HCT116 (cell line): ENCODE measurements at regions not wholly inside any gene's neighbourhood (a gene's known extent, or its start where the extent isn't known, plus 50 kb on each side); places are given as distances from the start of the nearest gene placed in this dataset.

Experiments
- ATAC-seq: fragments of 200-7000 bp; cut with Tn5 transposase; 2 replicates; pipeline ENCODE4 v1.9.1; 2020; ENCODE audit warnings: mild to moderate bottlenecking, moderate library complexity
- BruUV-seq: library from RNA; stranded (reverse); fragments of 400-500 nt; replicated peaks from 2 replicates; lab custom pipeline; 2021; lab: Mats Ljungman, UMichigan
- CTCF ChIA-PET: fragments of 300-600 bp; sonication (Branson Sonifier 250); formaldehyde crosslinking; loops from one replicate; lab custom pipeline; 2021; ENCODE audit warnings: antibody characterized with exemption; lab: Charles Lee
- POLR2A ChIA-PET: fragments of 300-600, 350-600 bp; sonication (Branson Sonifier 250); formaldehyde crosslinking; loops from one replicate; lab custom pipeline; 2021; ENCODE audit warnings: antibody characterized with exemption; lab: Charles Lee
- RAD21 ChIA-PET, 2 experiments: fragments of 300-600 bp; sonication (Branson Sonifier 250); formaldehyde crosslinking; loops; one replicate each; lab custom pipeline; 2023; ENCODE audit warnings: low total read pairs in 2 of 2; ENCODE audit not compliant: uncharacterized antibody in 2 of 2, unreplicated experiment in 2 of 2, low non-redundant PET in 1 of 2; lab: Charles Lee
- DNase-seq: peaks from one replicate; pipeline ENCODE4 v3.0.0-alpha.2; 2010; ENCODE audit warnings: low read depth, low spot score
- H2AFZ ChIP-seq: fragments of 200-600 bp; shearing (Covaris generic), sonication (generic); 2 replicates; pipeline ENCODE4 v1.6.1; 2017; ENCODE audit warnings: low read depth, mixed run types, mixed read lengths, antibody characterized with exemption, low read length; ENCODE audit not compliant: poor library complexity, severe bottlenecking
- H3K27ac ChIP-seq: 2 replicates; pipeline ENCODE4 v1.5.1; 2012; ENCODE audit warnings: low read depth, low read length
- H3K27me3 ChIP-seq: fragments of 200-600 bp; sonication (generic); 2 replicates; pipeline ENCODE4 v1.6.1; 2016; ENCODE audit warnings: mixed run types, low read length, mixed read lengths; ENCODE audit not compliant: insufficient read depth
- H3K36me3 ChIP-seq, 2 experiments: fragments of 200-500 bp in 1 of 2; fragments of 200-600 bp in 1 of 2; sonication (Bioruptor generic) in 1 of 2; sonication (generic) in 1 of 2; 2 replicates each; pipeline versions ENCODE4 v1.5.1 to v1.6.1; 2014 to 2016; ENCODE audit warnings: low read length in 2 of 2, inconsistent platforms in 1 of 2, mixed read lengths in 1 of 2, mixed run types in 1 of 2; ENCODE audit not compliant: insufficient read depth in 2 of 2, control insufficient read depth in 1 of 2
- H3K4me1 ChIP-seq, 2 experiments: fragments of 200-600 bp in 1 of 2; sonication (generic) in 1 of 2; 2 replicates each; pipeline versions ENCODE4 v1.5.1 to v1.6.1; 2012 to 2017; ENCODE audit warnings: low read length in 2 of 2, inconsistent platforms in 1 of 2, mild to moderate bottlenecking in 1 of 2, mixed read lengths in 1 of 2, mixed run types in 1 of 2, moderate library complexity in 1 of 2; ENCODE audit not compliant: insufficient read depth in 2 of 2, control insufficient read depth in 1 of 2
- H3K4me2 ChIP-seq: fragments of 200-600 bp; sonication (generic); 2 replicates; pipeline ENCODE4 v1.6.1; 2017; ENCODE audit warnings: mixed run types, low read length, mixed read lengths
- H3K4me3 ChIP-seq, 2 experiments: fragments of 200-600 bp in 1 of 2; sonication (generic) in 1 of 2; replicated peaks in 1 of 2; 2 replicates each; pipeline ENCODE4 v1.5.1; 2011 to 2016; ENCODE audit warnings: low read length in 2 of 2, control low read depth in 1 of 2, low read depth in 1 of 2, mild to moderate bottlenecking in 1 of 2, mixed read lengths in 1 of 2, mixed run types in 1 of 2
- H3K79me2 ChIP-seq: fragments of 200-600 bp; sonication (generic); 2 replicates; pipeline ENCODE4 v1.6.1; 2017; ENCODE audit warnings: mild to moderate bottlenecking, mixed run types, low read length, moderate library complexity, mixed read lengths; ENCODE audit not compliant: insufficient read depth
- H3K9ac ChIP-seq: fragments of 200-600 bp; sonication (generic); 2 replicates; pipeline ENCODE4 v1.6.1; 2016; ENCODE audit warnings: low read length, mixed read lengths
- H3K9me2 ChIP-seq: fragments of 200-600 bp; sonication (generic), shearing (Covaris generic); 2 replicates; pipeline ENCODE4 v1.6.1; 2017; ENCODE audit warnings: mixed run types, mild to moderate bottlenecking, moderate library complexity; ENCODE audit not compliant: insufficient read depth
- H3K9me3 ChIP-seq, 2 experiments: fragments of 200-500 bp in 1 of 2; fragments of 200-600 bp in 1 of 2; sonication (Bioruptor generic) in 1 of 2; sonication (generic) in 1 of 2; 2 replicates each; pipeline ENCODE4 v1.6.1; 2014 to 2017; ENCODE audit warnings: low read length in 2 of 2, mixed read lengths in 2 of 2, inconsistent platforms in 1 of 2, low read depth in 1 of 2, mild to moderate bottlenecking in 1 of 2, mixed run types in 1 of 2, moderate library complexity in 1 of 2; ENCODE audit not compliant: control insufficient read depth in 1 of 2, insufficient read depth in 1 of 2
- H4K20me1 ChIP-seq: fragments of 200-600 bp; sonication (generic), shearing (Covaris generic); 2 replicates; pipeline ENCODE4 v1.6.1; 2017; ENCODE audit warnings: mixed run types, mild to moderate bottlenecking, moderate library complexity; ENCODE audit not compliant: insufficient read depth
- CBX3 ChIP-seq: IDR thresholded peaks from 2 replicates; pipeline ENCODE4 v1.6.1; 2012; ENCODE audit warnings: low read depth
- CEBPB ChIP-seq: IDR thresholded peaks from 2 replicates; pipeline ENCODE4 v1.6.1; 2012; ENCODE audit warnings: low read depth
- CTCF ChIP-seq, 3 experiments: fragments of 200-600 bp in 1 of 3; sonication (generic) in 1 of 3; IDR thresholded peaks in 2 of 3; conservative IDR thresholded peaks in 1 of 3; 2 replicates each; pipeline ENCODE4 v1.5.1; 2012 to 2017; ENCODE audit warnings: low read depth in 2 of 3, low read length in 2 of 3, antibody characterized with exemption in 1 of 3, borderline replicate concordance in 1 of 3, control low read depth in 1 of 3, mild to moderate bottlenecking in 1 of 3, mixed read lengths in 1 of 3, mixed run types in 1 of 3, moderate library complexity in 1 of 3; ENCODE audit not compliant: insufficient read depth in 1 of 3
- EGR1 ChIP-seq: IDR thresholded peaks from 2 replicates; pipeline ENCODE4 v1.6.1; 2012; ENCODE audit warnings: low read depth
- RAD21 ChIP-seq: IDR thresholded peaks from 2 replicates; pipeline ENCODE4 v1.6.1; 2012; ENCODE audit warnings: low read depth, mild to moderate bottlenecking
- SRF ChIP-seq: IDR thresholded peaks from 2 replicates; pipeline ENCODE4 v1.6.1; 2012; ENCODE audit warnings: low read depth
- YY1 ChIP-seq: IDR thresholded peaks from 2 replicates; pipeline ENCODE4 v1.6.1; 2011; ENCODE audit warnings: low read length, low read depth, moderate library complexity, mild to moderate bottlenecking; ENCODE audit not compliant: insufficient replicate concordance; ENCODE audit errors: extremely low read depth
- ZBTB33 ChIP-seq: IDR thresholded peaks from 2 replicates; pipeline ENCODE4 v1.6.1; 2011; ENCODE audit warnings: mild to moderate bottlenecking, low read length, moderate library complexity; ENCODE audit not compliant: insufficient replicate concordance; ENCODE audit errors: extremely low read depth
- intact Hi-C: fragments of 100-400 bp; cut with micrococcal nuclease; formaldehyde crosslinking; loops from 2 replicates; pipeline ENCODE4 v1.10.0; 2022
- TF ChIP-seq, protein P1 (sequence below): IDR thresholded peaks from 2 replicates; pipeline ENCODE4 v1.6.1; 2012

DNA sequence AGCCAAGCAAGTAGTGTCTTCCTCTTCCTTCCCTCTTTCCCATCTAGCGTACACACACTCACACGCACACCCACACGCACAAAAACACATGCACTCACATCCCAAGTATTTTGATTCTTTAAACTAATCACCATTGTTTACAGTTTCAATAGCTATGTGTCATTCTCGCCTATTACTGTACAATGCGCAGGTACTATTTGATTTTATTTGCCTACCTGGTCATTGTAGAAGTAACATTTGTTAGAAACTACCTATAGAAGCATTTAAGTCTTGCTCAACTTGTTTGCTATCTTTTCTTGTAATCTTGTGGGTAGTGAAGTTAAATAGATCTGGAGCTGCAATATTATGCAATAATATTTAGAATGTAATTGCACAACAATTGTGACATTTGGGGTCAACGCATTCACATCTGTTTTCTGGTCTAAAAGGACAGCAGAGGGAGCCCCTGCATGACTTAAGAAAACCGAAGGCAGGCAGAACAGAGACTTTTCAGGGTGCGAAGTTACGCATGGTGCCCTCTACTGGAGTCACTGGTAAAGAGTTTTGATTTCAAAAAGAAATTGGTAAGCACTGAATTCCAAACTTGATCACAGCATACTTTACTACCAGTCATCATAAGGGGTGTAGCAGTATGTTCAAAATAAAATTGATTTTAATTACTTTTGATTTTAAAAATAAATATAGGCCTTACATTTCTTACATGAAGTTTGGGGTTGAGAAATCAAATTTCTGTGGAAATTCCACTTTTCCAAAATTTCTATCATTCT lies 503.3 kb upstream of the FAM241A start:
- POLR2A ChIA-PET: no interaction called here
- RAD21 ChIA-PET: interaction anchor here in 1 of 2 experiments (1.2 kb wide), 1 partner anchor 212 kb away, joined by 3 read pairs; no protein-coding TSS in a partner anchor
- peaks cover 0 to 3% of the 10 kb centered on the region in 2 experiments; a peak in 1 of 4 replicates for H3K4me1 ChIP-seq
- H2AFZ ChIP-seq: peak overlapping the region; percentile 90
- no peak overlapping the region for H3K4me3 ChIP-seq
- ATAC-seq: peak; percentile 93
- DNase-seq: peak; percentile 91
- H3K27me3 ChIP-seq: no peaks in the 10 kb centered on the region
- CTCF ChIA-PET: interaction anchor here (0.6 to 2.1 kb wide), 10 partner anchors 10 to 418 kb away, joined by 3 to 48 read pairs (median 6); no protein-coding TSS in a partner anchor
- no peaks in the 10 kb centered on the region for H3K9me2 ChIP-seq
- no peaks in the 10 kb centered on the region for H3K79me2 ChIP-seq
- TF ChIP-seq YY1 (no peak), RAD21 (peak; percentile 94), EGR1 (no peak), SRF (no peak), CTCF (IDR thresholded peaks at IDR 0.05 in 2 of 3, conservative IDR thresholded peaks at IDR 0.05 in 1 of 3; ENCODE audit: borderline replicate concordance in 1 of 3, insufficient read depth in 1 of 3, low read depth in 2 of 3, low read length in 2 of 3) (peak; percentile 81 to 99 (median 95)), CBX3 (peak; percentile 59; the same call in 1 of the 2 replicates), CEBPB (peak; percentile 97), ZBTB33 (no peak)
- TF ChIP-seq, protein P1, sequence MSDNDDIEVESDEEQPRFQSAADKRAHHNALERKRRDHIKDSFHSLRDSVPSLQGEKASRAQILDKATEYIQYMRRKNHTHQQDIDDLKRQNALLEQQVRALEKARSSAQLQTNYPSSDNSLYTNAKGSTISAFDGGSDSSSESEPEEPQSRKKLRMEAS: no peak
- H3K9me3 ChIP-seq: no peaks in the 10 kb centered on the region
- H4K20me1 ChIP-seq: no peaks in the 10 kb centered on the region; the same call in 1 of the 2 replicates
- H3K36me3 ChIP-seq: no peaks in the 10 kb centered on the region
- no TSS peak for BruUV-seq
- no peak overlapping the region for H3K4me2 ChIP-seq
- H3K9ac ChIP-seq: no peak overlapping the region
- intact Hi-C loops: loop anchor here (1.0 to 2.0 kb wide), 6 partner anchors 136 to 419 kb away; no protein-coding TSS in a partner anchor
- no peak overlapping the region for H3K27ac ChIP-seq
